HG03439 (cell line): ENCODE measurements at regions not wholly inside any gene's neighbourhood (a gene's known extent, or its start where the extent isn't known, plus 50 kb on each side); places are given as distances from the start of the nearest gene placed in this dataset.
A peak's percentile ranks its signal among the peaks of the same experiment; 100 is the strongest.
"Not testable (repeated sequence)": the region's sequence is repeated elsewhere in the genome, so short reads cannot be mapped to it uniquely, and the experiment has no call there.

ENCODE experiments used
- ATAC-seq: cut with Tn5 transposase; IDR thresholded peaks from one replicate; pipeline ENCODE4 v1.9.1; 2021; ENCODE audit warnings: mild to moderate bottlenecking, moderate library complexity; ENCODE audit not compliant: unreplicated experiment

GRCh38 chr9:100700689-100701318 is 122.9 kb downstream of the CAVIN4 start:
- ATAC-seq, result peak; percentile 61

DNA sequence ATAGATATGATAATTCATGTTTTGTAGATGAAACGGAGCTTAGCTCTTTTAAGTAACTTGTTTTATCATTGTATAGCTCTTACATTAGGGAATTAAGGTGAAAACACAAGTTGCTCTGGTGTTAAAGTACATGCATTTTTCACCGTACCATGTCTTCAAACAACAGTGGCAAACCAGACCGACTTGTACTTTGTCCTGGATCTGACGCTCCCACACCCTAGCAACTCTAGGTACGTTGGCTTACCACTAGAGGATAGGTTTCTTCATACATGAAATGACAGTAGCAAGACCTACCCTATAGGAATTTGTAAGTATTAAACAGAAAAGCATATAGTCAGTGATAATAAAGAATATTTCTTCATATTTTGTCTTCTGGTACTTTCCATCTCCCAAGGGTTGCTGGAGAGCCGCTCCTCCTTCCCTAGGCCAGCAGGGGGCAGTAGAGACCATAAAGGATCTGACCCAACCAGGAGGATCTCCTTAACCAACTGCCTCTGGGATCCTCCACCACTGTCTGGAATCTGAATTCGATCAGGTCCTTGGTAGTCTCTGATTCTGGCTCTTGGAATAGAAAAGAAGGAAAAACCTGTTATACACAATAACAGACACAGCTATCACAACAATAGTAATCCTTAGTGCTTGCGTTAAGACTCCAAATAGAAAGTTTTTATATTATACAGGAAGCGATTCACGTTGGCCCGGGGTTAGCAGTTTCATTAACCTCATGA is 136.7 kb downstream of the CAVIN4 start:
- ATAC-seq, result no peak

- ATAC-seq, result no peak
Observed at GRCh38 chr9:100715100-100715380, 137.2 kb downstream of the CAVIN4 start.

DNA sequence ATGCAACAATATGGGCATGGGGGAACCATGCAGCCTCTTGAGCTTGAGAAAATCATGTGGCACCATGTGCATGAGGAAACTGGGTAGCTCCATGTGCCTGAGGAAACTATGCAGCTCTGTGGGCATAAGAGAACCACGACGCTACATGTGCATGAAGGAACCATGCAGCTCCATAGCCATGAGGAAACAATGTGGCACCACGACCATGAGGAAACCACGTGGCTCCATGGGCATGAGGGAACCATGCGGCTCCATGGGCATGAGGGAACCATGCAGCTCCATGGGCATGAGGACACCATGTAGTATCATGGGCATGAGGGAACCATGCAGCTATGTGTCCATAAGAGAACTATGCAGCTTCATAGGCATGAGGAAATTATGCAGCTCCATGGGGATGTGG is 140.8 kb downstream of the CAVIN4 start:
- ATAC-seq, result no peak

- no peak for ATAC-seq
Observed at GRCh38 chr9:100720922-100721321, 143.0 kb downstream of the CAVIN4 start.

DNA sequence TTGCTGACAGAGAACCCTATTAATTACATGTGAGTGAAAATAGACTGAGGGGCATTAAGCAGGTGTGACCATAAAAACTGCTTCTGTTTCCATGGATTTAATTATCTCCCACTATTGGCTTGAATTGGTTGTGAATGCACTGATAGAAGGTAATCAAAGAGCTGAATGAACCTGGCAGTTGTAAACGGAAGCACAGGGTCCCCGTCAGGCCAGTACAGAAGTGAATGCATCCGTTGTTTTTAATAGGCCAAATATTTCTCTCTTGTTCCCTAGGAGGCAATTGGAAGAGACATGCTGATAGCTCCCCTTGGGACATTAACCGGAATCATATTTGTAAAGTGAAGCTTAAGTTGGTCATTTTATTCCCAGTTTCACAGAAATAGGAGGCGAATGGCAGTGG is 147.0 kb downstream of the CAVIN4 start:
- ATAC-seq, result no peak

GRCh38 chr9:100725371-100725770 is 147.5 kb downstream of the CAVIN4 start:
- ATAC-seq, result no peak

GRCh38 chr9:100729336-100729895 is 151.5 kb downstream of the CAVIN4 start:
- ATAC-seq, result no peak

DNA sequence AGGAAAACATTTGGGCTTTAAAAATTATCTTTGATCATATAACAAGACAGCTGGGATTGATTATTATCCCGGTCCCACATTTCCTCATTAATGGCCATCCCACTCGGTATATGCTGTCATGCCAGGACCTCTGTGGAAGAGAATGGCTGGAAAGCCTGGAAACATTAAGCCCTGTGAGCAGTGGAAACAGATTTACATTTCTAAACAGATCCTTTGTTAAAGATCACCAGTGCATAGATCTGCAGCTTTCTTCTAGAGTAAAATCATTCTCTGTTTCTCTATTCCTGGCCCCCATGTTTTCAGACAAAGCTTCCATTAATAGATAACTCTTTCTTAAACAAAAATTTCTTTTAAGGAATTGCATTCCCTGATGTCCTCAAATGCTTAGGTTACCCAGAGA is 152.2 kb downstream of the CAVIN4 start:
- no peak for ATAC-seq

DNA sequence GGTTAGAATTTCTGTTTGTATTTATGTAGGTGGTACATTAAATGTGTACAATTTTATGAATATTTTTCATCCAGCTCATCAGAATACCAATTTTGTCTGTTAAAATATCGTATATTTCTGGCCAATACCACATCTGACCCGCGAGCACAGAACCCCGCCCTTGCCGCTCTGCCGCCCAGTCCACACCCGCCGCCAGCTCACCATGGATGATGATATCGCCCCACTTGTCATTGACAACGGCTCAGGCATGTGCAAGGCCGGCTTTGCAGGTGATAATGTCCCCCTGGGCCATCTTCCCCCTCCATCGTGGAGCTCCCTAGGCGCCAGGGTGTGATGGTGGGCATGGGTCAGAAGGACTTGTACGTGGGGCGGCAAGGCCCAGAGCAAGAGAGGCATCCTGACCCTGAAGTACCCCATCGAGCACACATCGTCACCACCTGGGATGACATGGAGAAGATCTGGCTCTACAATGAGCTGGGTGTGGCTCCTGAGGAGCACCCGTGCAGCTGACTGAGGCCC is 153.2 kb downstream of the CAVIN4 start:
- ATAC-seq, result no peak

DNA sequence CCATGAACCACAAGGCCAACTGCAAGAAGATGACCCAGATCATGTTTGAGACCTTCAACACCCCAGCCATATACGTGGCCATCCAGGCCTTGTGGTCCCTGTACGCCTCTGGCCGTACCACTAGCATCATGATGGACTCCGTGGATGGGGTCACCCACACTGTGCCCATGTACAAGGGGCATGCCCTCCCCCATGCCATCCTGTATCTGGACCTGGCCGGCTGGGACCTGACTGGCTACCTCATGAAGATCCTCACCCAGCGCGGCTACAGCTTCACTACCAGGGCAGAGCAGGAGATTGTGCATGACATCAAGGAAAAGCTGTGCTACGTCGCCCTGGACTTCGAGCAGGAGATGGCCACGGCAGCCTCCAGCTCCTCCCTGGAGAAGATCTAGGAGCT is 153.7 kb downstream of the CAVIN4 start:
- ATAC-seq, result no peak

DNA sequence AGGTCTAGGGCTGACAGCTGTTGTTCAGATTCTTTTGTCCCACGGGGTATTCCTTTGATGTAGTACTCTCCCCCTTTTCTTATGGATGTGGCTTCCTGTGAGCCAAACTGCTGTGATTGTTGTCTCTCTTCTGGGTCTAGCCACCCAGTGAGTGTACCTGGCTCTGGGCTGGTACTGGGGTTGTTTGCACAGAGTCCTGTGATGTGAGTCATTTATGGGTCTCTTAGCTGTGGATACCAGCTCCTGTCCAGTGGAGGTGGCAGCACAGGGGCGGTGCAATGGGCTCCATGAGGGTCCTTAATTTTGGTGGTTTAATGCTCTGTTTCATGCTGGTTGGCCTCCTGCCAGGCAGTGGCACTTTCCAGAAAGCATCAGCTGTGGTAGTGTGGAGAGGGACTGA is 161.3 kb downstream of the CAVIN4 start:
- ATAC-seq, result no peak

- ATAC-seq, result no peak
Observed at GRCh38 chr9:100739666-100740065, 161.8 kb downstream of the CAVIN4 start.

GRCh38 chr9:100748930-100749329 is 171.1 kb downstream of the CAVIN4 start:
- not testable (repeated sequence) for ATAC-seq

DNA sequence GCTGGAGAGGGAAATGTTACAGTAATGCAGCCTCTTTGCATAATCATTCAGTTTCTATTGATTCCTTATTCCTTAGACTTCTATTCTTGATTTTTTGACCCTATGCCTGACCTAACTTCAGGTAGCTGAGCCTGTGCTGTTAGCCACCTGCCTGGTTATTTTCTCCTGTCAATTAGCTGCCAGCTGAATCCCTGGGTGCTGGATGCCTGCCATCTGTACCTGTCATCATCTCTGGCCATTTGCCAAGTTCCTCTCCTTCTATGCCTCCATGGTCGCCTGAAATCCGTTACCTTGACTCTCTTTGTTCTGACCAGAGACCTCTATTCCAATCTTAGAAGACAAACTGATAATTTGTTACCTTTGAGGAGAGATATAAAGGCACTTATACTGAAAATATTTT is 178.3 kb downstream of the CAVIN4 start:
- no peak for ATAC-seq

DNA sequence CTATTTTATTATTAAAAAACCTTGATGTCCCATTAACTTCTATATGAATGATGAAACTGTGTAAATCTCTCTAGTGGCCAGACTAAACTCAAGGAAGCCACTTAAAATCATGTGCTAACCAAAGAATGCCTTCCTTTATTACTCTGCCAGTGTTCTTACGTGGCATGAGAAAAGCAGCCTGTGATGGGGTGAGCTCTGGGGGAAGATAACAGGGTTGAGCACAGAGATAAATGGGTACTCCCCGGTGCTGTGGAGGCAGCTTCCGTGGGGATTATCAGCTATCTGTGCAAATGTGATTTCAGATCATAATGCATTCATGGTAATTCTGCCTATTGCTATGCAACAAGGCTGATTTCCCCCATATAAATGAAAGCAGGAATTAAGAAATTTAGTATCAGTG is 181.3 kb downstream of the CAVIN4 start:
- no peak for ATAC-seq

- no peak for ATAC-seq
Observed at GRCh38 chr9:100761276-100761802, 183.5 kb downstream of the CAVIN4 start.

DNA sequence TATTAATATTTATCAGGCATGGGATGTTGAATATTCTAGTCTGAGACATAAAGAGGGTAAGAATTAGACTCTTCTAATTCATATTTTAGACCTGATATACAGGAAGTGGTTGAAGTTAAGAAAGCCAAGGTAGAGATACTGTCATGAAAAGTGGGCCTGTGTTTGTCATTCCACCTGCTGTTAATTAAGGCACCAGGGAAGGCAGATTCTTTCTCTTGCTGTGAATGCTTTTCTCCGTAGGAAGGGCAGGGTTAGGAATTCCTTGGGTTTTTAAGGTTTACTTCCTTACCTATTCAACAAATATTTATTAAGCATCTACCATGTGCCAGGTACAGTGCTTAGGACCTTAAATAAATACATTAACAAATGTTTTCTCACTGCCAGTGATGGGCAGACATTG is 196.4 kb downstream of the CAVIN4 start:
- no peak for ATAC-seq

- ATAC-seq, result no peak
Observed at GRCh38 chr9:100774962-100775361, 197.1 kb downstream of the CAVIN4 start.

DNA sequence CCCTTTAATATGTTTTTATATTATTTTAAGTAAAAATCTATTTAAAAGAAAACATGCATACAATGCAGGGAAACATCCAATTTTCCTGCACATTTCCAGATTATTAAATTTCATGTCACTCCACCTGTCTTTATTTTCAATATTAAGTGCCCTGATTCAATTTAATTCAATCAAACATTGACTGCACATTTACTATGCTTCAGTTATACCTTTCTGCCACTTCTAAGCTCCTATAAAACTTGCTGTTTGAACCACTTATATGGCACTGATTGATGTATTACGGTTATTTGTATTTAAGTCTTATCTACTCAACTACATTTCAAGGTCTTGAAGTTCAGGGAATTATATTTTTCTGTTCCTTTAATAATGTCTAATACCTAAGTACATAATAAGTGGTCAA is 198.0 kb downstream of the CAVIN4 start:
- no peak for ATAC-seq

DNA sequence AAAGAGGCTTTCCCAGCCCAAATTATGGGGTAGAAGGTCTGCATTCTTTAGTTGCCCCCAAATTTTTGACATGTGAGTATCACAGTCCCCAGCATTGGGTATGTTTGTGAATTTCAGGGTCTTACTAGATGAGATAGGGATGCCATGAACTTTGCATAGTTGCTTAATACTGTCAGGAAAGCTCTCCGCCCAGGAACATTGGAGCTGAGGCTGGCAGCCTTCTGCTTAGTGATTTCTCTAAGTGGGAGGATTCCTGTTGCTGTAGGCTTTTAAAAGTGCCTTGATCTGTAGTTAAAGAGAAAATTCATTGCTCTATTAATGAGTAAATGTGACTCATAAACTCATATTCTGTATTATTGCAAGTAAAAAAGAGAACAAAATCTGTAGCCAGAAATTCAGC is 206.9 kb downstream of the CAVIN4 start:
- ATAC-seq, result no peak

- ATAC-seq, result no peak
Observed at GRCh38 chr9:100785946-100786345, 208.1 kb downstream of the CAVIN4 start.
